Liver (tissue), 8 donors: ENCODE measurements at regions not wholly inside any gene's neighbourhood (a gene's known extent, or its start where the extent isn't known, plus 50 kb on each side); places are given as distances from the start of the nearest gene placed in this dataset.

Experiments
- DNase-seq: peaks from one replicate; pipeline ENCODE4 v3.0.0-alpha.2; 2017; ENCODE audit warnings: low spot score
- H3K27ac ChIP-seq, 2 donors: one replicate each; pipeline ENCODE4 v1.7.0; 2013; ENCODE audit warnings: inconsistent platforms in 2 of 2, low read length in 2 of 2, control low read depth in 1 of 2, low read depth in 1 of 2, mild to moderate bottlenecking in 1 of 2
- H3K27me3 ChIP-seq, 4 donors: one replicate each; pipeline versions ENCODE4 v1.6.1 to v1.7.0; 2013; ENCODE audit warnings: low read length in 3 of 4, inconsistent platforms in 1 of 4, mild to moderate bottlenecking in 1 of 4, moderate library complexity in 1 of 4; ENCODE audit not compliant: control insufficient read depth in 4 of 4, insufficient read depth in 4 of 4
- H3K36me3 ChIP-seq, 4 donors: one replicate each; pipeline versions ENCODE4 v1.6.1 to v1.7.0; 2013; ENCODE audit warnings: low read length in 3 of 4, mild to moderate bottlenecking in 3 of 4, low read depth in 1 of 4, moderate library complexity in 1 of 4; ENCODE audit not compliant: control insufficient read depth in 4 of 4, insufficient read depth in 3 of 4
- H3K4me1 ChIP-seq, 4 donors: one replicate each; pipeline versions ENCODE4 v1.6.1 to v1.7.0; 2013; ENCODE audit warnings: low read length in 3 of 4, mild to moderate bottlenecking in 3 of 4, moderate library complexity in 1 of 4; ENCODE audit not compliant: control insufficient read depth in 4 of 4, insufficient read depth in 4 of 4
- H3K4me3 ChIP-seq, 3 donors: one replicate each; pipeline versions ENCODE4 v1.6.1 to v1.7.0; 2013; ENCODE audit warnings: low read length in 3 of 3, control low read depth in 1 of 3, low read depth in 1 of 3, mild to moderate bottlenecking in 1 of 3
- H3K9ac ChIP-seq, 2 donors: one replicate each; pipeline ENCODE4 v1.7.0; 2013; ENCODE audit warnings: low read length in 2 of 2, mild to moderate bottlenecking in 2 of 2, moderate library complexity in 2 of 2, control low read depth in 1 of 2, low read depth in 1 of 2
- H3K9me3 ChIP-seq, 4 donors: one replicate each; pipeline versions ENCODE4 v1.6.1 to v1.7.0; 2013; ENCODE audit warnings: low read length in 3 of 4; ENCODE audit not compliant: control insufficient read depth in 4 of 4
- EGR1 ChIP-seq, 2 donors: IDR thresholded peaks; 2 replicates each; pipeline ENCODE4 v1.6.1; 2016 to 2018; ENCODE audit warnings: antibody characterized with exemption in 2 of 2, low read depth in 2 of 2
- FOXA1 ChIP-seq: IDR thresholded peaks from 2 replicates; pipeline ENCODE4 v1.6.1; 2016; ENCODE audit warnings: antibody characterized with exemption
- FOXA2 ChIP-seq: IDR thresholded peaks from 2 replicates; pipeline ENCODE4 v1.6.1; 2016; ENCODE audit warnings: antibody characterized with exemption
- GABPA ChIP-seq, 2 donors: IDR thresholded peaks in 1 of 2; conservative IDR thresholded peaks in 1 of 2; 2 replicates each; pipeline ENCODE4 v1.6.1; 2016; ENCODE audit warnings: antibody characterized with exemption in 2 of 2, mild to moderate bottlenecking in 1 of 2, moderate library complexity in 1 of 2
- HNF4A ChIP-seq, 2 donors: conservative IDR thresholded peaks; 2 replicates each; pipeline ENCODE4 v1.6.1; 2016; ENCODE audit warnings: antibody characterized with exemption in 2 of 2, mild to moderate bottlenecking in 2 of 2
- HNF4G ChIP-seq: IDR thresholded peaks from 2 replicates; pipeline ENCODE4 v1.6.1; 2016; ENCODE audit warnings: antibody characterized with exemption
- JUND ChIP-seq, 2 donors: IDR thresholded peaks; 2 replicates each; pipeline ENCODE4 v1.6.1; 2016; ENCODE audit warnings: antibody characterized with exemption in 2 of 2
- NR2F2 ChIP-seq: IDR thresholded peaks from 2 replicates; pipeline ENCODE4 v1.6.1; 2016; ENCODE audit warnings: antibody characterized with exemption
- RAD21 ChIP-seq, 2 donors: IDR thresholded peaks; 2 replicates each; pipeline ENCODE4 v1.6.1; 2016; ENCODE audit warnings: antibody characterized with exemption in 2 of 2, mild to moderate bottlenecking in 2 of 2
- RXRA ChIP-seq, 2 donors: IDR thresholded peaks; 2 replicates each; pipeline ENCODE4 v1.6.1; 2017 to 2018; ENCODE audit warnings: antibody characterized with exemption in 2 of 2, mild to moderate bottlenecking in 1 of 2
- SP1 ChIP-seq: IDR thresholded peaks from 2 replicates; pipeline ENCODE4 v1.6.1; 2018; ENCODE audit warnings: antibody characterized with exemption, mild to moderate bottlenecking
- TAF1 ChIP-seq: conservative IDR thresholded peaks from 2 replicates; pipeline ENCODE4 v1.6.1; 2016; ENCODE audit warnings: antibody characterized with exemption, mild to moderate bottlenecking
- YY1 ChIP-seq: IDR thresholded peaks from 2 replicates; pipeline ENCODE4 v1.6.1; 2016; ENCODE audit warnings: antibody characterized with exemption, mild to moderate bottlenecking
- WGBS: extraction: QIAGEN DNeasy Blood & Tissue Kit; methylation state at CpG from one replicate; pipeline ENCODE4 v1.1.7; 2013; 5-methylcytosine and 5-hydroxymethylcytosine counted together
- TF ChIP-seq, protein P1 (sequence below): IDR thresholded peaks from 2 replicates; pipeline ENCODE4 v1.6.1; 2016; ENCODE audit warnings: antibody characterized with exemption, mild to moderate bottlenecking
- TF ChIP-seq, protein P2 (sequence below): fragments of 150-350 bp; IDR thresholded peaks from 2 replicates; pipeline ENCODE4 v1.5.1; 2017; ENCODE audit warnings: improper control_type of control experiment, low read depth, low read length; ENCODE audit not compliant: missing input control
- TF ChIP-seq, protein P3 (sequence below): IDR thresholded peaks from 2 replicates; pipeline ENCODE4 v1.6.1; 2016; ENCODE audit warnings: antibody characterized with exemption
- TF ChIP-seq, protein P4 (sequence below): IDR thresholded peaks from 2 replicates; pipeline ENCODE4 v1.6.1; 2016; ENCODE audit warnings: antibody characterized with exemption
- TF ChIP-seq, protein P5 (sequence below): IDR thresholded peaks from 2 replicates; pipeline ENCODE4 v1.6.1; 2016; ENCODE audit warnings: antibody characterized with exemption
- donor health status: healthy.
- donor health status: healthy.
- donor health status: healthy.
- donor health status: healthy.
- donor health status: healthy.

DNA sequence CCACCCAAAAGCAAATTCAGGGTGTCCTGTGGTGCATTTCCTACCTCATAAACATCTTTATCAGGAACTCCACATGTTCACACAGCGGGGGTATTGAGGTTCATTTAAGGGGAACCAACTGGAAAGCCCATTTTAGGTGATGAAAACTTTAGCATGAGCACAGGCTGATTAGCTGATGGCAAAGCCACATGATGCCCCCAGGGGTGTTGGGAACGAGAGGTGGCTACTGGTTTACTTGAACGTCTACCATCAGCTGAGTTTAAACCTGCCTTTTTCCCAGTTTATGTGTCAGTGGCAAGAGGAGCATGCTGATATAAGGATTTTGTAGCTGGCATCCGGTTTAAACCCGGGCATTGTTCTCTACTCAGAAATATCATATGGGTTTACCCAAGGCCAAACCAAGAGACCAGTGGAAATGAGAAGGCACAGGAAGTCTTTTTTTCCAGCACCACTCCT is 54.5 kb upstream of the UPP2 start:
- H3K4me1 ChIP-seq, result peaks cover 6 to 17% (median 13%) of the 10 kb centered on the region in 4 donors
- no peak overlapping the region for H3K9ac ChIP-seq
- 81% methylated on average over 5 of the region's 5 CpGs for WGBS
- no peaks in the 10 kb centered on the region for H3K9me3 ChIP-seq
- no peak overlapping the region for H3K27ac ChIP-seq
- no peaks in the 10 kb centered on the region for H3K27me3 ChIP-seq
- no peak for DNase-seq
- H3K4me3 ChIP-seq, result no peak overlapping the region
- TF ChIP-seq JUND (IDR thresholded peaks at IDR 0.05) (no peak), SP1 (no peak), RXRA (IDR thresholded peaks at IDR 0.05) (no peak)
- H3K36me3 ChIP-seq, result no peaks in the 10 kb centered on the region

DNA sequence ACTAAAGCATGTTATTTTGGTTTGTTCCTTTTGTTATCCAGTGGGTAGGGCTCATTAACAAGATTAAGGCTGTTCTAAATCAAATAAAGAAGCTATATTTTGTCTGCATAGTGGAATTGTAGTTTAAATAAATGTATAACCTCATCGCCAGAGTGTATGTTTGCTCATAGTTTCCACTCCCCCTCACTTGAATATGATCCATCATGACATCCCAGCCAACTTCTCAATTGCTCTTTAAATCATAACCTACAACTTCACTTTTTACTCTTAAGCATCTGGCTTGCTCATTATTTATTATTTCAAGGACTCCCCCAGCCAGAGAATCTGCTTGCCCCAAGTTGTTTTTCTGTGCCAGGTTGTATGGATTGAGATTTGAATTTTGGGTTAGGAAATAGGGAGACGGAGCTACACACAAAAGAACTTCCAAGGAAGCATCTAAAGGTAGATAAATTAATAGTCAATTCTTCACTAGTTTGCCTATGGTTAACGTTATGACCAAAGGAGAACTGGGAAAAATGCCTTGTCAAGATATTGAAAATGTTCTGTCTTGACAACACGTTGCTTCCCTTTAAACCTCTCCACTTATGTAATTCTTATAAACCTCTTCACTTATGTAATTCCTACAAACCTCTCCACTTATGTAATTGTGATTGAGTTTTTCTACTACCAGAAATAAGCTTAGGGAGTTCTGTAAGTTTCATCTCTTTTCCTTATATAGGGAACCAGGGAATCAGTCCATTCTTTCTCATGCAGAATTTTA is 55.4 kb upstream of the UPP2 start:
- TF ChIP-seq RXRA (IDR thresholded peaks at IDR 0.05) (no peak), HNF4G (no peak), RAD21 (IDR thresholded peaks at IDR 0.05) (no peak), HNF4A (conservative IDR thresholded peaks at IDR 0.05) (no peak), FOXA1 (no peak), YY1 (no peak), GABPA (IDR thresholded peaks at IDR 0.05 in 1 of 2, conservative IDR thresholded peaks at IDR 0.05 in 1 of 2) (no peak), EGR1 (IDR thresholded peaks at IDR 0.05; ENCODE audit: low read depth in 2 of 2) (no peak), NR2F2 (no peak), FOXA2 (no peak), TAF1 (no peak), JUND (IDR thresholded peaks at IDR 0.05) (no peak), SP1 (no peak)
- TF ChIP-seq, protein P1, sequence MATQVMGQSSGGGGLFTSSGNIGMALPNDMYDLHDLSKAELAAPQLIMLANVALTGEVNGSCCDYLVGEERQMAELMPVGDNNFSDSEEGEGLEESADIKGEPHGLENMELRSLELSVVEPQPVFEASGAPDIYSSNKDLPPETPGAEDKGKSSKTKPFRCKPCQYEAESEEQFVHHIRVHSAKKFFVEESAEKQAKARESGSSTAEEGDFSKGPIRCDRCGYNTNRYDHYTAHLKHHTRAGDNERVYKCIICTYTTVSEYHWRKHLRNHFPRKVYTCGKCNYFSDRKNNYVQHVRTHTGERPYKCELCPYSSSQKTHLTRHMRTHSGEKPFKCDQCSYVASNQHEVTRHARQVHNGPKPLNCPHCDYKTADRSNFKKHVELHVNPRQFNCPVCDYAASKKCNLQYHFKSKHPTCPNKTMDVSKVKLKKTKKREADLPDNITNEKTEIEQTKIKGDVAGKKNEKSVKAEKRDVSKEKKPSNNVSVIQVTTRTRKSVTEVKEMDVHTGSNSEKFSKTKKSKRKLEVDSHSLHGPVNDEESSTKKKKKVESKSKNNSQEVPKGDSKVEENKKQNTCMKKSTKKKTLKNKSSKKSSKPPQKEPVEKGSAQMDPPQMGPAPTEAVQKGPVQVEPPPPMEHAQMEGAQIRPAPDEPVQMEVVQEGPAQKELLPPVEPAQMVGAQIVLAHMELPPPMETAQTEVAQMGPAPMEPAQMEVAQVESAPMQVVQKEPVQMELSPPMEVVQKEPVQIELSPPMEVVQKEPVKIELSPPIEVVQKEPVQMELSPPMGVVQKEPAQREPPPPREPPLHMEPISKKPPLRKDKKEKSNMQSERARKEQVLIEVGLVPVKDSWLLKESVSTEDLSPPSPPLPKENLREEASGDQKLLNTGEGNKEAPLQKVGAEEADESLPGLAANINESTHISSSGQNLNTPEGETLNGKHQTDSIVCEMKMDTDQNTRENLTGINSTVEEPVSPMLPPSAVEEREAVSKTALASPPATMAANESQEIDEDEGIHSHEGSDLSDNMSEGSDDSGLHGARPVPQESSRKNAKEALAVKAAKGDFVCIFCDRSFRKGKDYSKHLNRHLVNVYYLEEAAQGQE, result no peak
- TF ChIP-seq, protein P2, sequence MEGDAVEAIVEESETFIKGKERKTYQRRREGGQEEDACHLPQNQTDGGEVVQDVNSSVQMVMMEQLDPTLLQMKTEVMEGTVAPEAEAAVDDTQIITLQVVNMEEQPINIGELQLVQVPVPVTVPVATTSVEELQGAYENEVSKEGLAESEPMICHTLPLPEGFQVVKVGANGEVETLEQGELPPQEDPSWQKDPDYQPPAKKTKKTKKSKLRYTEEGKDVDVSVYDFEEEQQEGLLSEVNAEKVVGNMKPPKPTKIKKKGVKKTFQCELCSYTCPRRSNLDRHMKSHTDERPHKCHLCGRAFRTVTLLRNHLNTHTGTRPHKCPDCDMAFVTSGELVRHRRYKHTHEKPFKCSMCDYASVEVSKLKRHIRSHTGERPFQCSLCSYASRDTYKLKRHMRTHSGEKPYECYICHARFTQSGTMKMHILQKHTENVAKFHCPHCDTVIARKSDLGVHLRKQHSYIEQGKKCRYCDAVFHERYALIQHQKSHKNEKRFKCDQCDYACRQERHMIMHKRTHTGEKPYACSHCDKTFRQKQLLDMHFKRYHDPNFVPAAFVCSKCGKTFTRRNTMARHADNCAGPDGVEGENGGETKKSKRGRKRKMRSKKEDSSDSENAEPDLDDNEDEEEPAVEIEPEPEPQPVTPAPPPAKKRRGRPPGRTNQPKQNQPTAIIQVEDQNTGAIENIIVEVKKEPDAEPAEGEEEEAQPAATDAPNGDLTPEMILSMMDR, result no peak
- TF ChIP-seq, protein P3, sequence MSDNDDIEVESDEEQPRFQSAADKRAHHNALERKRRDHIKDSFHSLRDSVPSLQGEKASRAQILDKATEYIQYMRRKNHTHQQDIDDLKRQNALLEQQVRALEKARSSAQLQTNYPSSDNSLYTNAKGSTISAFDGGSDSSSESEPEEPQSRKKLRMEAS, result no peak
- TF ChIP-seq, protein P4, sequence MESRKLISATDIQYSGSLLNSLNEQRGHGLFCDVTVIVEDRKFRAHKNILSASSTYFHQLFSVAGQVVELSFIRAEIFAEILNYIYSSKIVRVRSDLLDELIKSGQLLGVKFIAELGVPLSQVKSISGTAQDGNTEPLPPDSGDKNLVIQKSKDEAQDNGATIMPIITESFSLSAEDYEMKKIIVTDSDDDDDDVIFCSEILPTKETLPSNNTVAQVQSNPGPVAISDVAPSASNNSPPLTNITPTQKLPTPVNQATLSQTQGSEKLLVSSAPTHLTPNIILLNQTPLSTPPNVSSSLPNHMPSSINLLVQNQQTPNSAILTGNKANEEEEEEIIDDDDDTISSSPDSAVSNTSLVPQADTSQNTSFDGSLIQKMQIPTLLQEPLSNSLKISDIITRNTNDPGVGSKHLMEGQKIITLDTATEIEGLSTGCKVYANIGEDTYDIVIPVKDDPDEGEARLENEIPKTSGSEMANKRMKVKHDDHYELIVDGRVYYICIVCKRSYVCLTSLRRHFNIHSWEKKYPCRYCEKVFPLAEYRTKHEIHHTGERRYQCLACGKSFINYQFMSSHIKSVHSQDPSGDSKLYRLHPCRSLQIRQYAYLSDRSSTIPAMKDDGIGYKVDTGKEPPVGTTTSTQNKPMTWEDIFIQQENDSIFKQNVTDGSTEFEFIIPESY, result no peak
- TF ChIP-seq, protein P5, sequence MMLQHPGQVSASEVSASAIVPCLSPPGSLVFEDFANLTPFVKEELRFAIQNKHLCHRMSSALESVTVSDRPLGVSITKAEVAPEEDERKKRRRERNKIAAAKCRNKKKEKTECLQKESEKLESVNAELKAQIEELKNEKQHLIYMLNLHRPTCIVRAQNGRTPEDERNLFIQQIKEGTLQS, result no peak
- Histone ChIP-seq H3K27me3 (no peaks in the 10 kb centered on the region), H3K36me3 (no peaks in the 10 kb centered on the region), H3K9ac (no peak overlapping the region), H3K4me1 (peaks cover 6 to 17% (median 13%) of the 10 kb centered on the region in 4 donors), H3K9me3 (no peaks in the 10 kb centered on the region), H3K27ac (no peak overlapping the region), H3K4me3 (no peak overlapping the region)
- no peak for DNase-seq
- WGBS, result 80% methylated on average over 4 of the region's 4 CpGs
